HL-60 (cell line): ENCODE measurements at regions not wholly inside any gene's neighbourhood (a gene's known extent, or its start where the extent isn't known, plus 50 kb on each side); places are given as distances from the start of the nearest gene placed in this dataset.

Experiments used
- DNase-seq, 2 experiments: peaks; one replicate each; pipeline ENCODE4 v3.0.0-alpha.2; 2010 to 2020; ENCODE audit warnings: low read depth in 1 of 2, low spot score in 1 of 2
- H3K27ac ChIP-seq: fragments of 250-450 bp; sonication (Bioruptor Pico); replicated peaks from 2 replicates; pipeline ENCODE4 v1.5.1; 2020; ENCODE audit warnings: mild to moderate bottlenecking, moderate library complexity
- H3K27me3 ChIP-seq: fragments of 250-450 bp; sonication (Bioruptor Pico); 2 replicates; pipeline ENCODE4 v1.5.1; 2021; ENCODE audit warnings: mild to moderate bottlenecking, moderate library complexity; ENCODE audit not compliant: insufficient read depth, poor library complexity, severe bottlenecking
- H3K4me3 ChIP-seq: replicated peaks from 2 replicates; pipeline ENCODE4 v1.5.1; 2011; ENCODE audit warnings: mild to moderate bottlenecking, control low read depth, low read length; ENCODE audit not compliant: insufficient read depth
- CTCF ChIP-seq: IDR thresholded peaks from one replicate; pipeline ENCODE4 v1.5.1; 2011; ENCODE audit warnings: low read length, control low read depth, inconsistent platforms; ENCODE audit not compliant: insufficient read depth
- GABPA ChIP-seq: IDR thresholded peaks from 2 replicates; pipeline ENCODE4 v1.6.1; 2012; ENCODE audit warnings: low read depth
- POLR2AphosphoS5 ChIP-seq: IDR thresholded peaks from 2 replicates; pipeline ENCODE4 v1.6.1; 2012; ENCODE audit warnings: low read depth
- REST ChIP-seq: IDR thresholded peaks from 2 replicates; pipeline ENCODE4 v1.6.1; 2012; ENCODE audit warnings: low read depth; ENCODE audit not compliant: insufficient replicate concordance
- SPI1 ChIP-seq: IDR thresholded peaks from 2 replicates; pipeline ENCODE4 v1.6.1; 2012; ENCODE audit warnings: low read depth, mild to moderate bottlenecking, borderline replicate concordance

- DNase-seq: no peak
- Histone ChIP-seq H3K4me3 (no peak overlapping the region), H3K27me3 (no peaks in the 10 kb centered on the region), H3K27ac (no peak overlapping the region)
- TF ChIP-seq SPI1 (no peak), REST (no peak), POLR2AphosphoS5 (no peak), CTCF (no peak), GABPA (no peak)
Measured at GRCh38 chr4:185994750-185995149, 74.2 kb upstream of the TLR3 start.

GRCh38 chr4:185995665-185996064, 73.3 kb upstream of the TLR3 start:
- Histone ChIP-seq H3K4me3 (no peak overlapping the region), H3K27ac (no peak overlapping the region), H3K27me3 (no peaks in the 10 kb centered on the region)
- no peak for DNase-seq
- TF ChIP-seq SPI1: no peak
- no peak for TF ChIP-seq CTCF
- no peak for TF ChIP-seq GABPA
- no peak for TF ChIP-seq REST
- TF ChIP-seq POLR2AphosphoS5: no peak

GRCh38 chr4:185997296-185997695, 71.7 kb upstream of the TLR3 start:
- H3K27me3 ChIP-seq: no peaks in the 10 kb centered on the region
- no peak overlapping the region for H3K27ac ChIP-seq
- H3K4me3 ChIP-seq: no peak overlapping the region
- TF ChIP-seq POLR2AphosphoS5: no peak
- no peak for TF ChIP-seq SPI1
- no peak for TF ChIP-seq REST
- TF ChIP-seq CTCF: no peak
- no peak for TF ChIP-seq GABPA
- DNase-seq: no peak
